GM19455 (cell line): ENCODE measurements at regions not wholly inside any gene's neighbourhood (a gene's known extent, or its start where the extent isn't known, plus 50 kb on each side); places are given as distances from the start of the nearest gene placed in this dataset.

Experiments used
- ATAC-seq: cut with Tn5 transposase; IDR thresholded peaks from one replicate; pipeline ENCODE4 v1.9.1; 2021; ENCODE audit not compliant: unreplicated experiment

DNA sequence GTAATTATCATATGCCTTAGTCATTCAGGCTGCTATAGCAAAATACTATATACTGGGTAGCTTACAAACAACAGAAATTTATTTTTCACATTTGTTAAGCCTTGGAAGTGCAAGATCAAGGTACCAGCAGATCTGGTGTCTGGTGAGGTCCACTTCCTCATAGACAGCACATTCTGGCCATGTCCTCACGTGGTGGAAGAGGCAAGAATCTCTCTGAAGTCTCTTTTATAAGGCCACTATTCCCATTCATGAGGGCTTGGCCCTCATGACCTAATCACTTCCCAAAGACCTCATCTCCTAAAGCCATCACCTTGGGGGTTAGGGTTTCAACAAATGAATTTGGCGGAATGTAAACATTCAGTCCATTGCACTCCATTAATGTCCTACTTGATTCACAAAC lies 137.5 kb upstream of the C1GALT1 start:
- no peak for ATAC-seq

DNA sequence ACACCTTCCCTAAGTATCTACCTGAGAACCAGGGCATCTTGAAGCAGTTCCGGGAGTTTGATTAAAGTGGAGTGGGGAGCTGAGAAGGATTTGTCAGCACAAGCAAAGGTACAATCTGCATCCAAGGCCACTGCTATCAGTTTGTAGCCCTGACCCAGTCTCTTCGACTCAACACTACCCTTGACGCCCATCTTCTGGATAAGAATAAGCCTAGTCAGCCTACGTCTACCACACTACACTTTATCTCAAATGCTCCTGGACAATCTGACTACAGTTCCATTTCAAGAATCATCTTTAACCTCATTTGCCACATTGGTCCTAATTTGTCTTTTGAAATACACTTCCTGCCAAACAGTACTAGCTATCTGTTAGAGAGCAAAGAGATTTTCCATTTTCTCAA lies 134.1 kb upstream of the C1GALT1 start:
- ATAC-seq = no peak

- ATAC-seq = no peak
Measured at GRCh38 chr7:7051206-7051877, 131.0 kb upstream of the C1GALT1 start.

DNA sequence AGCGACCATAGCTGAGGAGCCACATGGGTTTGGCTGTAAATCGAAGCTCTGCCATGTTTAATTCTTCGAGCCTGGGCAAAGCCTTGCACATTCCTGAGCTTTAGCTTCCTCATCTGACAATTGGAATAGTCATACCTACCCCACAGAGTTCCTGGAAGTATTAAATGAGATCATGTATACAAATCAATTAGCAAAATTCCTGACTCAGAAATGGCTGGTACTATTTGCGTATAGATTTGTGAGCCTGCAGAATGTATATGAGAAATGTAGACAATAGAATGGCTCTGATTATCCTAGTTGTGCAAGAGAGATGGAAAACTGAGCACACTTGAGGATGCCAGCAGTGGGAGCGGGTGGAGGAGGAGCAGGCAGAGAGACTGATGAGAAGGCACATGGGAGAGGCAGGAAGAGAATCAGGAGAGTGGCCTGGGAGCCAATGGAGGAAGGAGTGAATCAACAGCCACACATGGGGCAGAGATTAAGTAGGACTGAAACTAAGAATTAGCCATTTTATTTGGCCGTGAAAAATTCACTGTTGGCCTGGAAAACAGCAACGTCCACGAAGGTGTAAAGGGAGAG lies 128.0 kb upstream of the C1GALT1 start:
- no peak for ATAC-seq

- no peak for ATAC-seq
Measured at GRCh38 chr7:7060828-7061599, 121.3 kb upstream of the C1GALT1 start.

DNA sequence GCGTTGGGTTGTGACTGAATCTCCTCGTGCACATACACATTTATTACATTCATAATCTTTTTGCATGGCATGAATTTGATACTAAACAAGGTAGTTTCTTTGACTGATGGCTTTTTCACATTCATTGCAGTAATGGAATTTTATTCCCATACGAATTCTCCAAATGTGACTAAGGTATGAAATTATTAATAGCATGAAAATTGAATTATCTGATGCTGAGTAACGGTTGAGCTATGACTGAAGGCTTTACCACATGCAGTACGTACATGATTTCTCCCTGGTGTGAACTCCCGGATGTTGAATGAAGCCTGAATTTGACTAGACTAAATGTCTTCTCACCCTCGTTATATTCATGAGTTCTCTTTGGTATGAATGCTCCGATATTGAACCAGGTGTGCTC lies 104.4 kb upstream of the C1GALT1 start:
- no peak for ATAC-seq

DNA sequence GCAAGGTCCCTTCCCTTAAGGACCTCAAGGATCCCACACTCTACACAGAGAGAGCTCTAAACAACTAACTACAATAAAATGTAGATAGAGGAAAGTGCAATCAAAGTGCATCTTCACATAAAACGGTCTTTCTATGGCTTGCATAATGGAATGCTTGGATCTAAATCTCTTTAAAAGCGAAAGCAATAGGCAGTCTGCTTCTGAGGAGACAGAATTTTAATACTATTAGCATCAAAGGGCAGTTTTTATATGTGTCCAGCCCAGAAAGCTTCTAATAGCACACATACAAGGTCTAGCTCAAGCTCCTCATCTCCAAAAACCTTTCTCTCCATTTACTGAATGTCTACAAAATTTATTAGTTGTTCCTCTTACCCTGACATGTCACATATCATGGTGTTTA lies 101.5 kb upstream of the C1GALT1 start:
- ATAC-seq = no peak

- no peak for ATAC-seq
Measured at GRCh38 chr7:7090460-7090859, 91.9 kb upstream of the C1GALT1 start.

GRCh38 chr7:7098280-7098818 lies 84.0 kb upstream of the C1GALT1 start:
- no peak for ATAC-seq

DNA sequence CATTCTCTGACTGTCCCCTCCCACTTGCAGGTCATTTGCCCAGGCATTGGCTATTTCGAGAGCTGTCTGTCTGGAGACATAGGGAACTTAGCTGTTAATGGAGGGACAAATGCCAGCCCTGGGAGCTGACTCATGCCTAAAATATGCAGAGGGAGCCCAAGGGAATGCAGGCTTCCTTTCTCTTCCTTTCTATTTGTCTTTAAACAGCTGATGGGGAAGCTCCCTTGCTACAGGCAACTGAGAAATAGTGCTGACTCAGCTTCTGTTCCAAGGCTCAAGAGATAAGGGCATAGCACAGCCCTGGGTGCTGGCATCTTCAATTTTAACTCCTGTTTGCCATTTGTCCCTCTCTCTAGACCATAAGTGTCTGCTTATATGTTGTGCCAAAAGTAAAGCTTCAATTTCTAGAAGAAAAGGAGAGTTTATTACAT lies 82.7 kb upstream of the C1GALT1 start:
- no peak for ATAC-seq

DNA sequence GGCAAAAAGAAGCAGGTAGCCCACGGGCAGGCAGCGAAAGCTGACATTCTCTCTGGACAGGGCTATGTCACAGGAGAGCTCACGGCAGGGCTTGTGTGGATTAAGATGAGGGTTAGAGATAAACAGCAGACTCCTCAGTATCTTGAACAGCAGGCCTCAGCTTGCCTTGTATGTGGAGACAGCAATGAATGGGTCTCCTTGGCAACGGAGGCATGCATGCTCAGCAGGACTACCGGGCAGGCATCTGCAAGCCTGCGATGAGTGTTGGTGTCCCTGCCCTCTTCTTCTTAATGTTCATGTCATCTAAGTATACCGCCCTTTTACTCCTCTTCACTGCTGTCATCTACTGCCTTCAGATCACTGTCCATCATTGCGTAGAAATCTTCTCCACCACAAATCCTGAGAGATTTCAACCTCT lies 81.9 kb upstream of the C1GALT1 start:
- ATAC-seq = no peak

DNA sequence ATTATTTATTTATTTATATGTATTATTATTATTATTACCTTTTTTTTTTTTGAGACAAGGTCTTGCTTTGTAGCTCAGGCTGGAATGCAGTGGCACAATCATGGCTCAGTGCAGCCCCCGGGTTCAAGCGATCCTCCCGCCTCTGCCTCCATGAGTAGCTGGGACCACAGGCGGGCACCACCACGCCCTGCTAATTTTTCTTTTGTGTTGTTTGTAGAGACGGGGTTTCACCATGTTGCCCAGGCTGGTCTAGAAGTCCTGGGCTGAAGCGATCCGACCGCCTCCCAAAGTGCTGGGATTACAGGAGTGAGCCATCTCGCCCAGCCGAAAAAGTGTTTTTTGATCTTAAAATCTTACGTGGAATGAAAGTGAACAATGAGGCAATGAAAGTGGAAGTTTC lies 79.4 kb upstream of the C1GALT1 start:
- no peak for ATAC-seq

GRCh38 chr7:7103343-7104313 lies 78.7 kb upstream of the C1GALT1 start:
- ATAC-seq = peak; percentile 70

- no peak for ATAC-seq
Measured at GRCh38 chr7:7104314-7104698, 78.0 kb upstream of the C1GALT1 start.

DNA sequence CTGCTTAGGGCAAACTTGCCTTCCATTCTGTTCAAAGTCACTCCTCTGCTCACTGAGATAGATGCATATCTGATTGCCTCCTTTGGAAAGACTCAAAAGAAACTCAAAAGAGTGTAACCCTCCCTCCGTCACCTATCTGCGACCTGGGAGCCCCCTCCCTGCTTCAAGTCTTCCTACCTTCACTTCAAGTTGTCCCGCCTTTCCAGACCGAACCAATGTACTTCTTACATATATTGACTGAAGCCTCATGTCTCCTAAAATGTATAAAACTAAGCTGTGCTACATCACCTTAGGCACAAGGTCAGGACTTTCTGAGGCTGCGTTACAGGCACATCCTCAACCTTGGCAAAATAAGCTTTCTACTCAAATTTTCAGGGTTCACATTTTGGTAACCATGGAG lies 77.4 kb upstream of the C1GALT1 start:
- ATAC-seq = no peak

- ATAC-seq = no peak
Measured at GRCh38 chr7:7105800-7106582, 76.4 kb upstream of the C1GALT1 start.

- ATAC-seq = no peak
Measured at GRCh38 chr7:7108931-7109330, 73.4 kb upstream of the C1GALT1 start.

GRCh38 chr7:7109934-7110333 lies 72.4 kb upstream of the C1GALT1 start:
- ATAC-seq = no peak

DNA sequence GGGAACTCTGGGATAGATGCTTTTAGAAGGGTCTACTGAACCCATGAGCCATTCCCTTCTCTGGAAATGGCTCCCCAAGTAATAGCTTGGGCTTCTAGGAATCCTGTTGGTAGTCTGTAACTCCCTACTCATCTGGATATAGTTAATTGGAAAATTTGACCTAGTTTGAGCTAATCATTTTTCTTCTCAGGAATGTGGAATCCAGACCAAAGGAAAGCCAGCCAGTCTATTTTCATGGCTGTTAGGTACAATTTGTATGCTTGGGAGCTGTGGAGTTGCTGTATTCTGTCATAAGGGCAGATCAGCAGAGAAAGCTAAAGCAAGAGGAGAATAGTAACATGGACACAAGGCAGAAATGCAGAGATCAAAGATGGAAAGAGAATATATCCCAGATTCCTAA lies 71.6 kb upstream of the C1GALT1 start:
- ATAC-seq = no peak

DNA sequence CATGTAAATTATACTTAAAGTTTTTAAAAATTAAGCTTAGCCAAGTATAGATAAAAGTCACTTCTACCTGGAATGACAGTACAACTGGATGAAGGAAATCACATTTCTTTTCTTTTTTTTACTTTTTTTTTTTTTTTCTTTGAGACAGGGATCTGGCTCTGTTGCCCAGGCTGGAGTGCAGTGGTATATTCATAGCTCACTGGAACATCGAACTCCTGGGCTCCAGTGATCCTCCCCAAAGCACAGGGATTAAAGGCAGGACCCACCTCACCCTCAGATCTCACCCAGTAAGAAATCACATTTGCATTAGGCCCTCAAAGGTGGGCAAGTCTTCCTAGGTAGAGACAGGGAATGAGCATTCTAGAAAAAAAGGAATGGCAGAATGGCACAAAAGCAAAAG lies 69.5 kb upstream of the C1GALT1 start:
- ATAC-seq = no peak
